Fibroblast of skin of left quadriceps (primary cell): ENCODE measurements at regions not wholly inside any gene's neighbourhood (a gene's known extent, or its start where the extent isn't known, plus 50 kb on each side); places are given as distances from the start of the nearest gene placed in this dataset.
A peak's percentile ranks its signal among the peaks of the same experiment; 100 is the strongest.

Source experiments
- DNase-seq, 2 experiments: peaks; one replicate each; pipeline ENCODE4 v3.0.0-alpha.2; 2013; ENCODE audit warnings: low read depth in 2 of 2

DNA sequence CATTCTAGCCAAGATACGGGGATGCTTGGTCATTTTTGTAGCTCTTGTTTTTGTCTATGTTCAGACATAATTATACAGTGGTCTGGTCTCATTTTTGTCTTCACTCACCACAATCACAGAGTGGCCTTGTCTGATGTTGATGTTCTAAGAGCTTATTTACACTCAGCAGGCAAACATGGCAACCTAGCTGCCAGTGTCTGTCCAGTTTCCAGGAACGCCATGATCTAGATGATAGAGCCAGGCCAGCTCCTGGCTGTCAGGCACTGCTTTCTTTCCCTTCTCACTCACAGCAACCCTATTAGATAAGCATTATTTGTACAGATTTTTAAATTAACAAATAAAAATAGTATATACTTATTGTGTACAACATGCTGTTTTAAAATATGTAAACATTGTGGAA lies 98.6 kb upstream of the PHF14 start:
- DNase-seq = no peak

GRCh38 chr7:10888861-10889260 lies 84.8 kb upstream of the PHF14 start:
- DNase-seq = no peak

GRCh38 chr7:10889266-10889898 lies 84.3 kb upstream of the PHF14 start:
- peak; percentile 3 to 12 for DNase-seq

DNA sequence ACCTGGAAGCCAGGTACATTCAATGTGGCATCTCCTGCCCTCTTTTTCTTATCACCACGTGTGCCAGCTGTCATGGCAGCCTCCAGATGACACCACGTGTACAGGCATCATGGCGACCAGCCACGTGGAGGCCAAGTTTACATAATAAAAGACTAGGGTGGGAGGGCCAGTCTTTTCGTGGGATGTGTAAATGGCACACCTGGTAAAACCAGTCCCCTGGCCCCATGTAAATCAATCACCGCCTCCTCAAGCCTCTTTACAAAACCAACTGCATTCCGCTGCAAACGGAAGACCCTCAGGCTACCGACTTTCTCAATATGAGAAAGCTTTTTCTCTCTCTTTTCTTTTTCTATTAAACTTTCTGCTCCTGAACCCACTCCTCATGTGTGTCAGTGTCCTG lies 65.1 kb upstream of the PHF14 start:
- no peak for DNase-seq

DNA sequence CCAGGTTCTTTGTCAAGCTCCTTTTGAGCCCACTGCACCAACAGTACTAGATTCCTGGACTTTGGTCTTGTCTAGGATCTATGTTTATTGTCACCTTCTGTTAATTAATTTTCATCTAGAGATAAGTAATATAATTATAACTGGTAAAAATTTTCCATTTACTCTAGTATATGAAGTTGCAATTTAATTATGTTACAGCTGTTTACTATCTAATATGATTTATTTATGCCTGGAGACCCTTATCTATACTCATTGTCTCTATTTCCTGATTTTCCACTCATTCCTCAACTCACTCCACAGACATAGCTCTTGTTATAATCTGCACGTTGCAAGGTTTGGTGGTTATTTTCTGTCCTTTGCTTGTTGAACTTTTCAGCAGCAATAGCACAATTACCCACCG lies 63.2 kb upstream of the PHF14 start:
- DNase-seq = no peak

DNA sequence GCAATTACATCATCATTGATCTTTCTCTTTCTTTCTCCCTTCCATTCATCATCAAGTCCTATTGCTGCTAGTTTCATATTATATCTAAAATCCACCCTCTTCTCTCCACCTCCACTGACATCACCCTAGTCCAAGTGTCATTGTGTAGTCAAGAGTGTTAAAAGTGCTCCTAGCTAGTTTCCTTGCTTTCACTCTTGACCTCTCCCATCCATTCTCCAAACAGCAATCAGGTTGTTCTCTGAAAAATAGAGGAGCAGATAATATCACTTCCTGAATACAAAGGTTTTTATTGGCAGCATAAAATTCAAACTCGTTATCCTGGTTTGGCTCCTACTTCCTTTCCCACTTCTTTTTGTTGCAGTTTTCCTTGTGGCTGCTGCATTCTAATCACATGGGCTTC lies 61.6 kb upstream of the PHF14 start:
- DNase-seq = no peak

DNA sequence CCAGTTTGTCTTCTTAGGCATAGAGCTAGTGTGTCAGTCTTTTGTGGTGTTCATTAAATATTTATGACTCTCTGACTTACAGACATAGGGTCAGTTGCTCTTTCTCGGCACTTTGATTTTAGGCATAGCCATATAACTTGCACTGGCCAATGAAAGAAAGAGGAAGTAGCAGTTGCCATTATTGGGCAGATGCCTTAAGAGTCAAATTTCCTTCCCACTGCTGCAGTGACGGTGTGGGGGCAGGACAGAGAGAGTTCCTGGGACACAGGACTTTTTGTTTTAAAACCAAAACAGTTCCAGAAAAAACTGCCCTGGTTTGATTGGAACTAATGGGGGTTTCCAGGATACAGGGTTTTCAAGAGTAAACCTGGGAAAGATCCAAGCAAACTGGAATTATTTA lies 60.2 kb upstream of the PHF14 start:
- no peak for DNase-seq

DNA sequence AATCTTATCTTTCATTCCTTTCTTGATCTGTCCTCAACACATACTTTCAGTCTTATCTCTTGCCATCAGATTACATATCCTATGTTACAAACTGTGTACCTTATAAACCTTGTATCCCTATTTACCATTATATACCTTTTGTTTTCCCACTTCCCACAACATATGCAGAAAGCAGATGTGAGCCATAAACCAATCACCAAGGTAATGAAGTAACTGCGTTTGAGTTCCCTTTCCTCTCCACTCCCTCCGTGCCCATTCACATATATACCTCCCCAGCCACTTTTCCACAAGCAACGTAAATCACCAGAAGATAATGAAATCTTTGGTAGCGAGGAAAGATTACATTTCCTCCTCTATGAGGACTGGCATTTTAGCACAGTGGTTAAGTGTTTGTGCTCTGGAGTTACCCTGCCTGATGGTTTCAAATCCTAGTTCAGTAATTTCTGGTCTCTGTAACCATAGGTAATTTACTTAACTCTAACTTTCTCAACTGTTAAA lies 55.5 kb upstream of the PHF14 start:
- DNase-seq = no peak

DNA sequence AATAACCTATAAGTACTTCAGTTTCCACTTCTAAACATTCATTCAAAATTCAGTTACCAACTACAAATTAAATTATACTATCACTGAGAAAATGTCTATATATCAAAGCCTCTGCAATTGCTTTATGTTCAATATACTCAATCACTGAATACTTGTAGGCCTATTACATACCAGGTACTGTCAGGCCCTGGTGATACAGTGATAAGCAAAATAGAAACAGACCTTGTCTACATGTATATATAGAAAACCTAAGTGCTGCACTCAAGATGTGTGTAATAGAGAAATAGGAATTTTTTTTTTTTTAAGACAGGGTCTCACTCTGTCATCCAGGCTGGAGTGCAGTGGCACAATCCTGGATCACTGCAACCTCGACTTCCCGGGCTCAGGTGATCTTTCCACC lies 53.7 kb upstream of the PHF14 start:
- no peak for DNase-seq
